ENCODE measurements at regions not wholly inside any gene's neighbourhood (a gene's known extent, or its start where the extent isn't known, plus 50 kb on each side); places are given as distances from the start of the nearest gene placed in this dataset.

DNA sequence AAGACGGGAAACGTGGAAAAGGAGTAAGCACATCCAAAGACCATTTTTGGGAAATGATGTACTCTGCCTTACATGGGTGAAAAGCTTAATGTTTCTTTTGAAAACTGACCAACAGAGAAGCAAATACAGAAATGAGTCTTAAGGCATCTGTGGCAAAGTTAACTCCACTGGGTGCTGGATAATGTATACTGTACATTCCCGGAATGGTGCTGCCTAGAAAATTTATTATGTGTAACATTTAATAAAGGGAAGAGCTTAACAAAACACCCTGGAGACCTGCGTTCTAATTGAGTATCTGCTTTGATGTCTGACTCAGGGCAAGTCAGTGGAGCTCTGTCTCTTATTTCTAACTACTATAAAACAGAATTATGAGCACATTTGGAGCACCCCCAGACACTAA is 230.2 kb downstream of the MID1 start:
- Histone ChIP-seq H4K20me1 (ENCODE audit: insufficient read depth) (no peaks in the 10 kb centered on the region), H3K27ac (ENCODE audit: low read length) (no peak overlapping the region), H3K4me3 (ENCODE audit: low read length) (no peak overlapping the region), H3K27me3 (ENCODE audit: insufficient read depth, low read depth, low read length) (no peaks in the 10 kb centered on the region), H3F3A (ENCODE audit: insufficient read depth, low read length, poor library complexity, severe bottlenecking) (no peaks in the 10 kb centered on the region), H3K9me2 (ENCODE audit: insufficient read depth, low read length) (no peaks in the 10 kb centered on the region), H3K9ac (ENCODE audit: low read length) (no peak overlapping the region), H3K9me3 (ENCODE audit: low read length) (no peaks in the 10 kb centered on the region), H2AFZ (ENCODE audit: low read depth, low read length) (no peak overlapping the region), H3K4me2 (ENCODE audit: low read length) (no peak overlapping the region), H3K79me2 (replicated peaks; ENCODE audit: insufficient read depth, low read length) (no peaks in the 10 kb centered on the region), H3K36me3 (ENCODE audit: insufficient read depth, low read length) (no peaks in the 10 kb centered on the region)
- TF ChIP-seq TAF1 (IDR thresholded peaks at IDR 0.05; ENCODE audit: low read depth), result no peak
- no peak for TF ChIP-seq RAD21 (conservative IDR thresholded peaks at IDR 0.05)
- TF ChIP-seq, protein P1, sequence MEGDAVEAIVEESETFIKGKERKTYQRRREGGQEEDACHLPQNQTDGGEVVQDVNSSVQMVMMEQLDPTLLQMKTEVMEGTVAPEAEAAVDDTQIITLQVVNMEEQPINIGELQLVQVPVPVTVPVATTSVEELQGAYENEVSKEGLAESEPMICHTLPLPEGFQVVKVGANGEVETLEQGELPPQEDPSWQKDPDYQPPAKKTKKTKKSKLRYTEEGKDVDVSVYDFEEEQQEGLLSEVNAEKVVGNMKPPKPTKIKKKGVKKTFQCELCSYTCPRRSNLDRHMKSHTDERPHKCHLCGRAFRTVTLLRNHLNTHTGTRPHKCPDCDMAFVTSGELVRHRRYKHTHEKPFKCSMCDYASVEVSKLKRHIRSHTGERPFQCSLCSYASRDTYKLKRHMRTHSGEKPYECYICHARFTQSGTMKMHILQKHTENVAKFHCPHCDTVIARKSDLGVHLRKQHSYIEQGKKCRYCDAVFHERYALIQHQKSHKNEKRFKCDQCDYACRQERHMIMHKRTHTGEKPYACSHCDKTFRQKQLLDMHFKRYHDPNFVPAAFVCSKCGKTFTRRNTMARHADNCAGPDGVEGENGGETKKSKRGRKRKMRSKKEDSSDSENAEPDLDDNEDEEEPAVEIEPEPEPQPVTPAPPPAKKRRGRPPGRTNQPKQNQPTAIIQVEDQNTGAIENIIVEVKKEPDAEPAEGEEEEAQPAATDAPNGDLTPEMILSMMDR (IDR thresholded peaks at IDR 0.05; ENCODE audit: poor library complexity, severe bottlenecking), result no peak
- TF ChIP-seq, protein P2, sequence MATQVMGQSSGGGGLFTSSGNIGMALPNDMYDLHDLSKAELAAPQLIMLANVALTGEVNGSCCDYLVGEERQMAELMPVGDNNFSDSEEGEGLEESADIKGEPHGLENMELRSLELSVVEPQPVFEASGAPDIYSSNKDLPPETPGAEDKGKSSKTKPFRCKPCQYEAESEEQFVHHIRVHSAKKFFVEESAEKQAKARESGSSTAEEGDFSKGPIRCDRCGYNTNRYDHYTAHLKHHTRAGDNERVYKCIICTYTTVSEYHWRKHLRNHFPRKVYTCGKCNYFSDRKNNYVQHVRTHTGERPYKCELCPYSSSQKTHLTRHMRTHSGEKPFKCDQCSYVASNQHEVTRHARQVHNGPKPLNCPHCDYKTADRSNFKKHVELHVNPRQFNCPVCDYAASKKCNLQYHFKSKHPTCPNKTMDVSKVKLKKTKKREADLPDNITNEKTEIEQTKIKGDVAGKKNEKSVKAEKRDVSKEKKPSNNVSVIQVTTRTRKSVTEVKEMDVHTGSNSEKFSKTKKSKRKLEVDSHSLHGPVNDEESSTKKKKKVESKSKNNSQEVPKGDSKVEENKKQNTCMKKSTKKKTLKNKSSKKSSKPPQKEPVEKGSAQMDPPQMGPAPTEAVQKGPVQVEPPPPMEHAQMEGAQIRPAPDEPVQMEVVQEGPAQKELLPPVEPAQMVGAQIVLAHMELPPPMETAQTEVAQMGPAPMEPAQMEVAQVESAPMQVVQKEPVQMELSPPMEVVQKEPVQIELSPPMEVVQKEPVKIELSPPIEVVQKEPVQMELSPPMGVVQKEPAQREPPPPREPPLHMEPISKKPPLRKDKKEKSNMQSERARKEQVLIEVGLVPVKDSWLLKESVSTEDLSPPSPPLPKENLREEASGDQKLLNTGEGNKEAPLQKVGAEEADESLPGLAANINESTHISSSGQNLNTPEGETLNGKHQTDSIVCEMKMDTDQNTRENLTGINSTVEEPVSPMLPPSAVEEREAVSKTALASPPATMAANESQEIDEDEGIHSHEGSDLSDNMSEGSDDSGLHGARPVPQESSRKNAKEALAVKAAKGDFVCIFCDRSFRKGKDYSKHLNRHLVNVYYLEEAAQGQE (IDR thresholded peaks at IDR 0.05; ENCODE audit: borderline replicate concordance), result no peak
- no peak for TF ChIP-seq POLR2AphosphoS5 (IDR thresholded peaks at IDR 0.05)
- TF ChIP-seq SMC3 (conservative IDR thresholded peaks at IDR 0.05; ENCODE audit: poor library complexity), result no peak
- TF ChIP-seq EZH2 (IDR thresholded peaks at IDR 0.05; ENCODE audit: borderline replicate concordance, insufficient read depth, low read length, poor library complexity, severe bottlenecking), result no peak
- TF ChIP-seq MXI1 (conservative IDR thresholded peaks at IDR 0.05; ENCODE audit: poor library complexity, severe bottlenecking), result no peak

DNA sequence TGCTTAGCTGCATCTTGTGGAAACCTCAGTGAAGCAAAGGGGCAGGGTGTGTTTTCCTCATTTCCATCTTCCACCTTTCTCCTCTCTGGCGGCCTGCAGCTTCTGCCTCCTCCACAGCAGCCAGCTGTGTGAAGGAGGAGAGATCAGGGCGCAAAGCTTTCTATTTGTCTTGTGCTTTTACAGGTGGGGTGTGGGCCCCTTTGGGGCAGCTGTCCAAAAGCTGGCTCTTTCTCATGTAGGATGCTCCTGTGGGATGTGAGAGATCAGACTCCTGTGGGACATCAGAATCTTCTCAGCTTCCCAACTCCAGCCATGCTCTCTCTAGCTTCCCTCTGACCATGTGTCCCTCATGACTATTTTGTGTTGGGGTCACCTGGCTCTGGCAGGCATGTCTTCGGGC is 227.1 kb downstream of the MID1 start:
- Histone ChIP-seq H3K9me2 (ENCODE audit: insufficient read depth, low read length) (no peaks in the 10 kb centered on the region), H3K9me3 (ENCODE audit: low read length) (no peaks in the 10 kb centered on the region), H2AFZ (ENCODE audit: low read depth, low read length) (no peak overlapping the region), H3F3A (ENCODE audit: insufficient read depth, low read length, poor library complexity, severe bottlenecking) (no peaks in the 10 kb centered on the region), H3K4me2 (ENCODE audit: low read length) (no peak overlapping the region), H3K4me3 (ENCODE audit: low read length) (no peak overlapping the region), H3K9ac (ENCODE audit: low read length) (no peak overlapping the region), H3K79me2 (replicated peaks; ENCODE audit: insufficient read depth, low read length) (no peaks in the 10 kb centered on the region), H4K20me1 (ENCODE audit: insufficient read depth) (no peaks in the 10 kb centered on the region), H3K27ac (ENCODE audit: low read length) (no peak overlapping the region), H3K36me3 (ENCODE audit: insufficient read depth, low read length) (no peaks in the 10 kb centered on the region), H3K27me3 (ENCODE audit: insufficient read depth, low read depth, low read length) (no peaks in the 10 kb centered on the region)
- TF ChIP-seq POLR2AphosphoS5 (IDR thresholded peaks at IDR 0.05), result no peak
- no peak for TF ChIP-seq TAF1 (IDR thresholded peaks at IDR 0.05; ENCODE audit: low read depth)
- no peak for TF ChIP-seq EZH2 (IDR thresholded peaks at IDR 0.05; ENCODE audit: borderline replicate concordance, insufficient read depth, low read length, poor library complexity, severe bottlenecking)
- TF ChIP-seq, protein P1 (IDR thresholded peaks at IDR 0.05; ENCODE audit: poor library complexity, severe bottlenecking), result no peak
- TF ChIP-seq EP300 (conservative IDR thresholded peaks at IDR 0.05; ENCODE audit: poor library complexity, severe bottlenecking), result no peak
- TF ChIP-seq, protein P2 (IDR thresholded peaks at IDR 0.05; ENCODE audit: borderline replicate concordance), result no peak
- no peak for TF ChIP-seq MXI1 (conservative IDR thresholded peaks at IDR 0.05; ENCODE audit: poor library complexity, severe bottlenecking)
- no peak for TF ChIP-seq SMC3 (conservative IDR thresholded peaks at IDR 0.05; ENCODE audit: poor library complexity)
- no peak for TF ChIP-seq RAD21 (conservative IDR thresholded peaks at IDR 0.05)
